Pons (tissue), 1 donor: ENCODE measurements at regions not wholly inside any gene's neighbourhood (a gene's known extent, or its start where the extent isn't known, plus 50 kb on each side); places are given as distances from the start of the nearest gene placed in this dataset.
"Not testable (repeated sequence)": the region's sequence is repeated elsewhere in the genome, so short reads cannot be mapped to it uniquely, and the experiment has no call there.

ENCODE experiments used
- DNase-seq: peaks from one replicate; pipeline ENCODE4 v3.0.0-alpha.2; 2016; ENCODE audit warnings: low spot score

DNA sequence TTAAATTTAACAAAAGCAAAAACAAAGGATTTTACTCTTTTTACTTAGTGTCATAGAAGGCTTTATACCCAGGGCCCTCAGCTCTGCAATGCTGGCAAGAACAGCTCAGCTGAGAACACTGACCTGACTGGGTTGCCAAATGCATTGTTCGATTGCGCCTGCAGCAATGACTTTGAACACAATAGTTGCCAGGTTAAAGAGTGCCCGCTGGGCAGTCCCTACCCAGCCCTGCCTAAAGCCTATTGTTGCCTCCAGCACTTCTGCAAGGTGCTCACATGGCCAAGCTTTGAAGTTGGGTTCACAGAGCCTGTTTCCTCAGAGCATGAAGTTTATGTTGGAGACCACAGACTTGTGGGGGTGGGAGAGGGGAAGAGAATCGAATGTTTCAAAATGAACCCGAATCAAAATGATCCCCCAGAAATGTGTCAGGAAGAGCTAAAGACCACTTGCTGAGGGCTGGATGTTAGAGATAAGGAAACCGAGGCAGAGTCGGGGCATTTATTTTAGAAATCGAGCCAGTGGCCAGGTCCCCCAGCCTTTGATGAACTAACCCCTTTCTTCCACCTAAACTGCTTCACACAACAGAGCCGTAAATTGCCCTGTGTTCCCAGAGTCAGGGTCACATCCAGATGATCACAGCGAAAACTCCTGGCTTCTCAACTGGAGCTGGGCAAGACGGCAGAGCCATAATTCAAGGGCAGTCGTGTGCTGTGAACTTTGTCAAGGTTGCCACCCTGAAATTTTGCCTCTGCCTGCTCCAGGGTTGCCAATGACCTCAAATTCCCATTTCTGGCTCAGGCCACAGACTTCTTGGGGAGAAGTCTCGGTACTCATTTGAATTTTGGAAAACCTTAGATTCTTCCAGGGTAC lies 55.0 kb downstream of the FOXA2 start:
- DNase-seq = no peak

DNA sequence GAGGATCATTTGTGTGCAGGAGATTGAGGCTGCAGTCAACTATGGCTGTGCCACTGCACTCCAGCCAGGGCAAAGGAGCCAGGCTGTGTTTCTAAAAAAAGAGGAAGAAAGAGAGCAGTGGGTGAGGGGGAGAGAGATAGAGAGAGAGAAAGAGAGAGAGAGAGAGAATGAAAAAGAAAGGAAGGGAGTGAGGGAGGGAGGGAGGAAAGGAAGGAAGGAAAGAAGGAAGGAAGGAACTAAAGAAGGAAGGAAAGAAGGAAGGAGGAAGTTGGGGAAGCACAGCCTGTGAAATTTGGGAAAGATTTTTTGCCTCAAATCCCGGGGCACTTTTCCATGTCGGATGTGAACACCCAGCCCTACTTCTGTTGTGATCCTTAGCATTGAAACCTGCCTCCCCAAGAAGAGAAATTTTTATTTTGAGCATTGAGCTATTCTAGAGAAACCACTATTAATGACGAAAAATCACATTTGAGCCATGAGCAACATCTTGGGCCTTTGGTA lies 57.8 kb downstream of the FOXA2 start:
- DNase-seq = no peak

DNA sequence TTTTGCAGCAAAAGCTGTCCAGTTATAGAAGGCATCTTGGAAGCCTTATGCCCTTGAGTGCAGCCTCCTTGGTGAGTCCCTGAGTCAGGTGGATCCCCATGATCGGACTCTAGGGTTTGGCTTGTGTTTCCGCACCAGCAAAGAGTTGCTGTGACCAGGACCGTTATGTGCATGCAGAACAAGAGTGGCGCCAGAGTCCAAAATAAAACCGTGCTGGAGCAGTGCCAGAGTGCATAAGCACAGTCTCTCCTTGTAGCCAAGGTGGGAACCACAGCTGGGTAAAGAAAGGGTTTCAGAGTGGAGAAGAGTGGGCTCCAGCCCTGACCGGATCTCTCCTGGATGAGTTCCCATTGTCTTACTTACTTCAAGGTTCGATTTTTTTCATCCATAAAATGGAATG lies 58.6 kb downstream of the FOXA2 start:
- DNase-seq = no peak

DNA sequence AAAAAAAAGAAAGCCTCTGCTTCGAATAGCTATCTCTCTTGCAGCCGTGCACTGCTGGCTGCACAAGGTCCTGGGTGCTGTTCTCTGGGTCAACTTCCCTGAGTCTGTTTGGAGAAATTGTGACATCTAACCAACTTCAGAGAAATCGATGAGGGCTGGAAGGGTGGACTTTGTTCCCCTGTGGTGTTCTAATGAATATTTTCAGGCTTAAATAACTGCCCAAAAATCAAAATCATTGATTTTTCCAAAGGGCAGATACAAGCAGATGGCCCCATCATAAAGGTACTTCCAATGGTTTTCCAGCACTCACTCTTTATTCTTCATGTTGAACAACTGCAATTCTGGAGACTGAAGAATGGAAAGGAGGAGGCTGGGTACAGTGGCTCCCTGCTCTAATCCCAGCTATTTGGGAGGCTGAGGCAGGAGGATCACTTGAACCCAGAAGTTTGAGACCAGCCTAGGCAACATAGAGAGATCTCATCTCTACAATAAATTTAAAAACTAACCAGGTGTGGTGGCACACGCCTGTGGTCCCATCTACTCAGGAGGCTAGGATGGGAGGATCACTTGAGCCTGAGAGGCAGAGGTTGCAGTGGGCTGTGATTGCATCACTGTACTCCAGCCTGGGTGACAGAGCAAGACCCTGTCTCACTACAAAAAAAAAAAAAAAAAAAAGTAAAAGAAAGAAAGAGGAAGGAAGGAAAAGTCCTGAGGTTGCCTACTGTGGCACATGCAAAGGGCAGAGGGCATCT lies 59.1 kb downstream of the FOXA2 start:
- no peak for DNase-seq

DNA sequence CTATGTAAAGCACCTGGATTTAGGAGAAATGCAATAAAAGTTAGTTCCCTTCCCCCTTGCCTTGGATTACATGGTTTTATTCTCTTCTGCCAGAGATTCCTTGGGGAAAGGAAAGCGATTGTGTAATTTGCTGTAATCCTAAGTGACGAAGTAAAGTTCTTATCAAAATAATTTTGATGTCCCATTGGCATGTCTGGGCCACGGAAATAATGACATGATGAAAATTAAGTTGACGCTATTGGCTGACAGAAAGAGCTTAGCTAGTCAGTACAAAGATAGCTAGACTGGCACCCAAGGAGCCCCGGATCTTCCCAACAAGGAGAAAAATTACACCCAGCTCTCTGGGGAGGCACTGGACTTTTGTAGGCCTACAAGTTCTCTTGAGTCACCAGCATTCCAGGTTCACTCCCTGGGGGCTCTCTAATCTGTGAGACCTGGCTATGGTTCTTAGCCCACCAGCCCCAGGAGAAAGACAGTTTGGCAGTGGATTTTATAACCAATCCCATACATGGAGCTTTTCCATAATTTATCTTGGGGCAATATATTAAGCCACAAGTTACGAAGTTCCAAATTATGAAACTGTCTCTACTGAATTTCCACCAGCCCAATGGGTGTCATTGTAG lies 59.9 kb downstream of the FOXA2 start:
- no peak for DNase-seq

DNA sequence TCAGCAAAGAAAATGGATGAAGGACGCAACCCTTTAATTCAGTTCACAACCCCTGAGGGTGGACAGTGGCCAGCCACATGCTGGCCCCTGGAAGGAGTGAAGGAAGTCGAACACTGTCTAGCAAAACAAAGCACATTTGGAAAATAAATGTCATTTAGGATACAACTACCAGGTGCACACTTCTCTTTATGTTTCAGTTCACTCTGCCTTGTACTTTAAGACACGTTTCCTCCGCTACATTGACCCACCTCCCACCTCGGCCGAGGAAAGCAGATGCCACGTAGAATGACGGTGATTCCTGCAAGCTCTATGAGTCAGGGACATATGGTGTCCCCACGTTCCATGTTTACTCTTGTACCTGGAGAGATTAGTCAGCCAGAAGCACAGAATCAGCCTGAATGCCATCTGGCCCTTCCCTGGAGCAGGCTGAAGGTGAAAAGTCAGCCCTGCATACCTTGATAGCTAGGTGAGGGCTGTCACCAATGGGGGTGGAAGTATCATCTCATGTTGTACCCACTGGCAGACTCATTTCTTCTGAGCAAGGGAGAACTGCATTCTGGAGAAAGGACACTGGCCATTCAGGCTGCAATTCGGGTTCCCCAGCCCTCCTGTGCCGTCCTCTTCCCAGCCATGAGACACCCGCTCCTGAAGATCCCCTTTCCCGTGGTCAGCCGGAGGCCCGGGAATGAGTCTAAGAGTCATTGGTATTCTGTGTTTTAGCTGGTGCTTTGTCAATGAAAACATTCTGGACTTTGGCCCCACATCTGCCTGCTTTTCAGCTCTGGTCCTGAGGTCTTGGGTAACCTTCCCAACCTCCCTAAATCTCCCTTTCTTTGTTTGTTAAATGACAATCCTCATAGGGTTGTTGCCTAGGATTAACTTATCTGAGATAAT lies 60.6 kb downstream of the FOXA2 start:
- peak; percentile 3 for DNase-seq

DNA sequence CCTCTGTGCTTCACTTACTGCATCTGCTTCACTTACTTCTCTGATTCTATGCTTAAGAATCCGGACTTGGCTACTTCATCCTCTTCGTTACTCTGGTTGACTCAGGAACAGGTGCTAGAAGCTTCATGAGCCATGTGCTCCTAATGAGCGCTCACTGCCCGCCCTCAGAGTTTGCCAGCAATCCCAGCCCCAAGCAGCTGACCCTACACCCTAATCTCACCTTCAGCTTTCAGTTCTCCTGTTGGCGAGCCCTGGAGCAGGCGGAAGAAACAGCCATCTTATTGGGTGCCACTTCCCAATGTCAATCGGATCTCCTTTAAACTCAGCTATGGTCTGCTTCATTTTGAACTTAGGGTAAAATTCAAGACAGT lies 61.3 kb downstream of the FOXA2 start:
- DNase-seq = no peak

DNA sequence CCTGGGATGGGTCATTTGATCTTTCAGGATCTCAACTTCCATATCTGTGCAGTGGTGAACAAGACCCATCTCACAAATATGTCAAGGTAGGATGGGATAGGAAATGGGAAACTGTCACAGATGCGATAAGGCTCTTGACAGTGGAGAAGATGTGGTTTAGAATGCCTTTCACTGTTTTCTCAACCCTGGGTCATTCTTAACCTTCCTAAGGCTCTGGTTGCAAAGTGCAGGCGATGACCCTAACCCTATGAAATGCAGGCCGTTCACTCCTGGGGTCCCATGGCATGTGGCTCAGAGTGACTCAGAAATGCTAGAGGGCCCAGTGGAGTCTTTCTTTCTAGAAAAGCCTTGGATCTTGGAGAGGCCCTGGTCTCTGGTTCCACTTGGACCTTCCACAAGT lies 61.7 kb downstream of the FOXA2 start:
- no peak for DNase-seq

DNA sequence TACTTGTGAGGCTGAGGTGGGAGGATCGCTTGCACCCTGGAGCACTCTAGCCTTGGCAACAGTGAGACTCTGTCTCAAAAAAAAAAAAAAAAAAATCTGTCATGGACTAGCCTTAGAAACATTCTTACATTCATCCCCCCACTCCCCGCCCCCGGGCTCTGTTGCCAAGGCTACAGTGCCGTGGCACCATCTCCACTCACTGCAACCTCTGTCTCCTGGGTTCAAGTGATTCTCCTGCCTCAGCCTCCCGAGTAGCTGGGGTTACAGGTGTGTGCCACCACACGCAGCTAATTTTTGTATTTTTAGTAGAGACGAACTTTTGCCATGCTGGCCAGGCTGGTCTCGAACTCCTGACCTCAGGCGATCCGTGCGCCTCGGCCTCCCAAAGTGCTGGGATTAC lies 62.4 kb downstream of the FOXA2 start:
- DNase-seq = not testable (repeated sequence)

DNA sequence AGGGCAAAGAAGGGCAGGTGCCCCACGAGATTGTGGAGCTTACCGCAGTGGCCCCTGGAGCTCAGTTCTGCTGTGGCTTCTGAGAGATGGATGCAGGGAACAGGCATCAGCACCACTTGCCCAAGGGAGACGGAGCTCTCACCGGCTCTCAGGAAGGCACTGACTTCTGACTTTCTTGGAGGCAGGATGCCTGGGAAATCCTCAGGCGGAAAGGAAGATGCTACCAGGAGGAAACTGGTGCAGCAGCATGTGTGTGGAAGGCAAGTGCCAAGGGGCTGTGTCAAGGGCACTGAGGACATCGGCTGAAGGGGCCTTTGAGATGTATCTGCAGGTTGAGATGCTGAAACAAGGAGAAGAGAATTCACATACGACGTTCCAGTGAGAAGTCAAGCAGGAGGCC lies 64.0 kb downstream of the FOXA2 start:
- no peak for DNase-seq

DNA sequence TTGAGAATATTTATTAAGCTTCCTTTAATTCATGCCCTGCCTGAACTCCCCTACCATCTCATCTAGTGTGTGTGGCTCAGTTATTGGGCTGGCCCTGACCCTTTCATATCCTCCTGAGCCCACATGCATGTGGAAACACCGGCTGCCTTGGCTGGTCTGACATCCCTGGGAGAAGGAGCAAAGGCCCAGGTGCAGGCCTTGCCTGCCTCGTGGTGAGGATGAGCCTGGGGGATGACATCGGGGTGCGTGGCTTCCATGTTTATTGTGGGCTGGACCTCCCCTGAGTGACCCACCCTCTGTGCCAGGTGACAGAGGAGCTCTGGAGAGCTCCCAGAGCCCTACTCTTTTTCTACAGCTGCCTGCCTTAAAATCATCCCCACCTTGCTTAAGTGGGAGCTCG lies 69.1 kb downstream of the FOXA2 start:
- DNase-seq = no peak

DNA sequence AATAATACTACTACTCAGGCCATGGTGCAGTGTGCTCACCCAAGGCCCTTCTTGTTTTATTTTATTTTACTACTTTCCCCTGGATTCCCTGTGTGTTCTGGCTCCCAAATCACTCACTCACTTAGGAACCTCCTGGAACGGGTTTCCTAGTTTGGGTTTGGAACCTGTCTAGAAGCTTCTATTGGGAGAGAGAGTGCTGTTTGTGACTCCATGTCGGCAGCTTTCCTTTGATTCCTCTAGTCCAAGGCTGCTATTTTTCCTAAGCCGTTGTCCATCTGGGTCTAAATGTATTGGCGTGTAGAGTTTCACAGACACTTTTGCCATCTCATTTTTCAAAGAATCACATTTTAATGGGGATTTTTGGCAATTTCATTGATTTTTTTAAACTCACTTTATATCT lies 70.8 kb downstream of the FOXA2 start:
- DNase-seq = no peak

DNA sequence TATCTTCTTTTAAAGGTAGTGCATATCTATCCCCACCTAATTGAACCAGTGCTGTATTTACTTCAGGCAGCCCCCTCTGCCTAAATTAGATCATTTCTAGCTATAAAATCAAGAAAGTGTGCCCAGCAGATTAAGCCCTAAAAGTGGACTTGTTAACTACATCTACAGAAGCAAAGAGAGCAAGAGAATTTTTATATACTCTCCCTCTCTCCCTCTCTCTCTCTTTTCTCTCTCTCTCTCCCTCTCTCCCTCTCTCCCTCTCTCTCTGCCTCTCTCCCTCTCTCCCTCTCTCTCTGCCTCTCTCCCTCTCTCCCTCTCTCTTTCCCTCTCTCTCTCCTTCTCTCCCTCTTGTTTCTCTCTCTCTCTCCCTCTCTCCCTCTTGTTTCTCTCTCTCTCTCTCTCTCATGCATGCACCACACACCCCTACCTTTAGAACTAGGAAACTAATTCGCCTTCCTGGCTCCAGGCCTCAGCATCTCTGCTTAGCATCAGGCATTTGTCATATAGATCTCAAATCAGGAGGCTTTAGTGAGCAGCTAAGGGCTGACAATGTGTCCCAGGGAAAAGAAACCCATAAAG lies 71.4 kb downstream of the FOXA2 start:
- DNase-seq = no peak

DNA sequence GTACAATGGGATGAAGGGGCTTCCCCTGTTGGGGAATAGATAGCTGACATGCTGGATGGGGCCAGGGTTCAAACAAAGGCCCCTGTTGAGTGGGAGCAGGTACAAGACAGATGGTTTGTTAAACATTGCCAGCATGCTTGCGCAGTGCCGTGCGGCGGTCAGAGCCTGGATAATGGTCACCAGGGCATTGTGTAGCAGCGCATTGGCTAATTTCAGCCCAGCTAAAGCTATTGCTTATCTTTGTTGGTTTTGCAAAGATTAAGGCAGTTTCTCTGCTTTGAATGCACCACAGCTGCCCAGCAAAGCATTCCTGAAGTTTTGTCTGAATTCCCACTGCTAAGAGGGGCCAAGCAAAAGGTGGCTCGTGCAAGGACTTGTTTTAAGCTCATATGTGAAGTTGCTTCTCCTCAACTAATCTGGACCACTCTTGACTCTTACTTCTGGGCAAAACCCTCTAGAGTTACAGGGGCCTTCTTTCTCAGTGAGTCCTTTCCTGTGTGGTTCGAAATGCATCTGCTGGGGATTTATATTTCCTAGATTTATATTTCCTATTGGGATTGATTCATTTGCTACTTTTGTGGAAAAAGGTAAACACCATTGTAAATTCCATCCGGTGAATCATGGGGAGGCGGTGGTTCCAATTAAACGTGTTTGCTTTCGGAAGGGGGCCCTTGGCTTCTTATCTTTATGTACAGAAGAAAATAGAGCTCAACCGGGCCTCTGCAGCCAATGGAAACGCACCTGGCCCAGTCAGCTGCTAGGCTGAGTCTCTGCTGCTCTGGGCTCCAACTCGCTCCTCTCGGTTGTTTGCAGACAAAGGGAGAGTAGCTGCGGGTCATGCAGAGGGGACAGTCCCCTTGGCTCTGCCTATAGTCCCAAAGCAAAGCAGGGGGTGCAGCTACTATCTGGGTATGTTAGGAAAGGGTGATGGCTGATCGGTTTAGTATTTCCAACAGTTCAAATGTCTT lies 72.1 kb downstream of the FOXA2 start:
- DNase-seq = no peak

DNA sequence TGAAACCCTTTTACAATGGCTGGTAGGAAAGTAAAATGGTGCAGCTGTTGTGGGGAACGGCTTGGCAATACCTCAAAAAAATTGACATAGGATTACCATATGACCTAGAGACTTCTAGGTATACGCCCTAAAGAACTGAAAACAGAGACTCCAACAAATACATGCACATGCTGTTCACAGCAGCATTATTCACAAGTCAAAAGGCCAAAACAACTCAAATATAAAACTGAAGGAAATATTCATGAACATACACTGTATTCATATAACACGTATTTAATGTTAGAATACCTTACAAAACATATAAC lies 74.6 kb downstream of the FOXA2 start:
- no peak for DNase-seq

DNA sequence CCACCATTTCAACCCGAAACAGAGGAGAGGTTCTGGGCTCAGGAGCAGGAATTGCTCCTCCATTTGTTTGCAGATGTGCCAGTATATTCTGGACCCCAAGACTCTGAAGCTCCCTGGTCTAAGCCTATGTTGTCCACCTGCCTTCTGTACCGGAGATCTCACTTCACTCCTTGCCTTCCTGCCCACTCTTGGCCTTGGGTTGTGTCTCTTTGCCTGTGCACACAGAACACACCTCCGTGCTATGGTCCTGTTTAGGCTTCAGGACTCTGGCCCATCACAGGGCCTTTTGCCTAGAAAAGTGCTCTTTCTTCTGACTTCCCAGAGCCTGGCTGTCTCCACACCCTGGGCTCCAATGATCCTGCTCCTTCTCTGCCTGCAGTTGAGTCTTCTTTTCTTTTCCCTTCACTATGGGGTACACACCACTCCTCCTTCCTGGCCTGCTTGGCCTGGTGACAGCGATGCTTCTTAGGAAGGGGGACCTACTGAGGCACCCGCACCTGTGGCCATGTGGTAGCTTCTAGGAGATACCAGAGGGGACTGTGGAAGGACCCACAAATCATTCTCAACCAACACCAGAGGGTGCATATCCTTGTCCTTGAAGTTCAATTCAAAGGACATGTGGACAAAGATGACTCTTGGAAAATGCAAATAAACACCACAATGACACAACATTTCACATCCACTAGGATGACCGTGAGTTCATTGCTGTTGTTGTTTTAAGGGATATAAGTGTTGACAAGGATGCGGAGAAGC lies 75.1 kb downstream of the FOXA2 start:
- no peak for DNase-seq

DNA sequence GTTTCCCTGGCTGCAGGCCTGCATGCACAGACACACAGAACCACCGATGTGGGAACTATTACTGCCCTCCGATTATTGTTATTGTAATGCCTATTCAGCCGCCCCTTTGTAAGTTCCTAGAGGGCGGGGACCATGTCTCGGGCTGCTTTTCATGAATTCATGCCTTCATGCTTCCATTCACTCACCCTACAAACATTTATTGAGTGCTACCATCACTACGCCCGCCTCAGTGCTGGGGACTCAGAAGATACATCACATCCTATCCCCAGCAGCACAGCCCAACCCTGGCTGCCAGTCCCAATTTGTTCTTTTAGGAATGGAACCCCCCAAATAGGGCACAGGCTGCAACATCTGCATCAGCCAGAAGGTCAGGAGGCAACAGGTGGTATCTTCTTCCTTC lies 75.9 kb downstream of the FOXA2 start:
- no peak for DNase-seq

DNA sequence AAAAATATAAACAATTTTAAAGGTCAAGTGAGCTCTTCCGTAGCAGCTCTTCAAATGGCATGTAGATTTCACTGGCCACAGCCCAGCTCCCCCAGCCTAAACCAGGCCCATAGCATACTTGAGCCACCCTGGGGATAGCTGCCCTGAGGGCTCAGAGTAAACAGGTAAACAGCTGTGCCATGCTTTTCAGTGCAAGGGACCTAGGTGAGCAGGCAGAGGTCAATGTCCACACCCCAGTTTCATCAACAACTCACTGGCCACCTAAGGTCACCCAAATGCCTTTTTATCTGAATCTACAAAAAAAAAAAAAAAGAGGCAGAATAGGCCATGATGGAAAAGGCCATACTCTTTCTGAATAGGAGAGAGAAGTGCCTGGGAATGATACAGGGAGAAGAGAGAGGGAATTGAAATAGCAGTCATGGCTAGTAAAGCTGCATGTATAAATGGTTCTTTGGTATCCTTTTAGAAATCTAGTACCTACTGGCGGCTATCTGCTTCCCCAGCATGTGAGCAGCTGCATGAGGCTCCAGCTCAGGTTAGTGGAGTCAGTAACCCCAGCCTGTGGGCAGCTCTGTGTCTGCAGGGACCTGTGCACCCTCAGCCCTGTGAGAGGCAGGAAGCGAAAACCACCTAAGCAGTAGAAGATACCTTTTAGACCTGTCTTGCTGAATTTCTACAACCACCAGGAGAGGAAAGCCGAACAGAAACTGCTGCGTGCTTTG lies 77.0 kb downstream of the FOXA2 start:
- no peak for DNase-seq

DNA sequence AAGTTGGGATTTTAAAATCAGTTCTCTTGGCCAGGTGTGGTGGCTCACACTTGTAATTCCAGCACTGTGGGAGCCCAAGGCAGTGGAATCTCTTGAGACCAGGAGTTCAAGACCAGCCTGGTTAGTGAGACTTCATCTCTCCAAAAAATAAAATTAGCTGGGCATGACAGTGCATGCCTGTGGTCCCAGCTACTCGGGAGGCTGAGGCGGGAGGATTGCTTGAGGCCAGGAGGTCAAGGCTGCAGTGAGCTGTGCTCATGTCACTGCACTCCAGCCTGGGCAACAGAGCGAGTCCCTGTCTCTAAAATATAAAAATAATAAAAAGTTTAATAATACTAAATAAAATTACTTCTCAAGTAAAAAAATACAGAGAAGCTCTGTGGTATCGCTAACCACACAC lies 77.5 kb downstream of the FOXA2 start:
- DNase-seq = no peak
